Lung (tissue), 11 donors: ENCODE measurements at regions not wholly inside any gene's neighbourhood (a gene's known extent, or its start where the extent isn't known, plus 50 kb on each side); places are given as distances from the start of the nearest gene placed in this dataset.

ENCODE experiments used
- ATAC-seq: fragments of 200-7000 bp; cut with Tn5 transposase; one replicate; pipeline ENCODE4 v1.9.1; 2020; ENCODE audit warnings: moderate number of reproducible peaks; ENCODE audit not compliant: insufficient read depth, low FRiP score
- DNase-seq, 3 donors: peaks; one replicate each; pipeline ENCODE4 v3.0.0-alpha.2; 2013 to 2017
- H3K27ac ChIP-seq, 2 donors: one replicate each; pipeline ENCODE4 v1.5.1; 2013; ENCODE audit warnings: mild to moderate bottlenecking in 2 of 2, moderate library complexity in 2 of 2, control low read depth in 1 of 2, inconsistent platforms in 1 of 2, low read depth in 1 of 2, low read length in 1 of 2
- H3K27me3 ChIP-seq, 3 donors: one replicate each; pipeline ENCODE4 v1.5.1; 2013; ENCODE audit warnings: low read length in 2 of 3; ENCODE audit not compliant: control insufficient read depth in 3 of 3, insufficient read depth in 3 of 3
- H3K36me3 ChIP-seq, 4 donors: one replicate each; pipeline ENCODE4 v1.5.1; 2013; ENCODE audit warnings: low read length in 4 of 4, mild to moderate bottlenecking in 1 of 4, moderate library complexity in 1 of 4; ENCODE audit not compliant: control insufficient read depth in 4 of 4, insufficient read depth in 4 of 4
- H3K4me1 ChIP-seq, 5 donors: one replicate each; pipeline ENCODE4 v1.5.1; 2013; ENCODE audit warnings: low read length in 5 of 5, mild to moderate bottlenecking in 2 of 5, moderate library complexity in 1 of 5; ENCODE audit not compliant: control insufficient read depth in 5 of 5, insufficient read depth in 5 of 5
- H3K4me3 ChIP-seq: one replicate; pipeline ENCODE4 v1.5.1; 2013; ENCODE audit warnings: mild to moderate bottlenecking, control low read depth, moderate library complexity
- H3K9ac ChIP-seq, 2 donors: one replicate each; pipeline ENCODE4 v1.5.1; 2013; ENCODE audit warnings: low read length in 2 of 2, control low read depth in 1 of 2; ENCODE audit not compliant: insufficient read depth in 1 of 2
- H3K9me3 ChIP-seq, 4 donors: one replicate each; pipeline ENCODE4 v1.5.1; 2013; ENCODE audit warnings: low read length in 3 of 4, mild to moderate bottlenecking in 1 of 4, moderate library complexity in 1 of 4; ENCODE audit not compliant: control insufficient read depth in 4 of 4, insufficient read depth in 3 of 4
- WGBS, 2 donors: extraction: QIAGEN DNeasy Blood & Tissue Kit; methylation state at CpG; one replicate each; pipeline ENCODE4 v1.1.7; 2013; 5-methylcytosine and 5-hydroxymethylcytosine counted together
- TF ChIP-seq, protein P1 (sequence below): IDR thresholded peaks from 2 replicates; pipeline ENCODE4 v1.5.1; 2012; ENCODE audit warnings: mild to moderate bottlenecking; ENCODE audit errors: control extremely low read depth, extremely low read depth
- donor health status: control.
- donor health status: control.
- donor health status: Bipolar disorder and iron deficiency.
- donor health status: healthy.
- donor health status: DM: yes; HTN: yes; CAD: no.

DNA sequence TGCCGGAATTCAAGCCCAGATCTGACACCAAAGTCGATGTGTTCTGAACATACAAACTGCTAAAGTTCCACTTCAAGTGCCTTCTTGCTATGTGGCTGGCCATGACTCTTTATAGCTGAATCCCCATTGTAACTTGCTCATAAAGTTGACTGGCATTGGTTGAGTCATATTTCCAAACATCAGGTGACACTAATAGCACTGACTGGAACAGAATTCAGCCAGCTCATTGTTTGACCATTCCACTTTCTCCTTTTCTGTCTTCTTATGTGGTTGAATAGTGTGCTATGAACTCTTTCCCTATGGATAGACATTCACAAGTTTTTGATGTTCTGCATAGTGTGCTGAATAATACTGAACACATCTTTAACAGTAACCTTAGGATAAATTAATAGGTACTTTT lies 266.2 kb upstream of the ZFP64 start:
- Histone ChIP-seq H3K9ac (no peak overlapping the region), H3K9me3 (peaks cover 0 to 6% (median 2%) of the 10 kb centered on the region in 4 donors), H3K27me3 (peaks cover 0 to 2% (median 0%) of the 10 kb centered on the region in 3 donors), H3K36me3 (no peaks in the 10 kb centered on the region), H3K4me3 (no peak overlapping the region), H3K27ac (no peak overlapping the region), H3K4me1 (peaks cover 0 to 5% (median 0%) of the 10 kb centered on the region in 5 donors)
- TF ChIP-seq, protein P1, sequence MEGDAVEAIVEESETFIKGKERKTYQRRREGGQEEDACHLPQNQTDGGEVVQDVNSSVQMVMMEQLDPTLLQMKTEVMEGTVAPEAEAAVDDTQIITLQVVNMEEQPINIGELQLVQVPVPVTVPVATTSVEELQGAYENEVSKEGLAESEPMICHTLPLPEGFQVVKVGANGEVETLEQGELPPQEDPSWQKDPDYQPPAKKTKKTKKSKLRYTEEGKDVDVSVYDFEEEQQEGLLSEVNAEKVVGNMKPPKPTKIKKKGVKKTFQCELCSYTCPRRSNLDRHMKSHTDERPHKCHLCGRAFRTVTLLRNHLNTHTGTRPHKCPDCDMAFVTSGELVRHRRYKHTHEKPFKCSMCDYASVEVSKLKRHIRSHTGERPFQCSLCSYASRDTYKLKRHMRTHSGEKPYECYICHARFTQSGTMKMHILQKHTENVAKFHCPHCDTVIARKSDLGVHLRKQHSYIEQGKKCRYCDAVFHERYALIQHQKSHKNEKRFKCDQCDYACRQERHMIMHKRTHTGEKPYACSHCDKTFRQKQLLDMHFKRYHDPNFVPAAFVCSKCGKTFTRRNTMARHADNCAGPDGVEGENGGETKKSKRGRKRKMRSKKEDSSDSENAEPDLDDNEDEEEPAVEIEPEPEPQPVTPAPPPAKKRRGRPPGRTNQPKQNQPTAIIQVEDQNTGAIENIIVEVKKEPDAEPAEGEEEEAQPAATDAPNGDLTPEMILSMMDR = no peak
- 96% methylated on average over 2 of the region's 2 CpGs for whole genome bisulfite sequencing, 2 donors
- no peak for ATAC-seq
- no peak for DNase-seq

DNA sequence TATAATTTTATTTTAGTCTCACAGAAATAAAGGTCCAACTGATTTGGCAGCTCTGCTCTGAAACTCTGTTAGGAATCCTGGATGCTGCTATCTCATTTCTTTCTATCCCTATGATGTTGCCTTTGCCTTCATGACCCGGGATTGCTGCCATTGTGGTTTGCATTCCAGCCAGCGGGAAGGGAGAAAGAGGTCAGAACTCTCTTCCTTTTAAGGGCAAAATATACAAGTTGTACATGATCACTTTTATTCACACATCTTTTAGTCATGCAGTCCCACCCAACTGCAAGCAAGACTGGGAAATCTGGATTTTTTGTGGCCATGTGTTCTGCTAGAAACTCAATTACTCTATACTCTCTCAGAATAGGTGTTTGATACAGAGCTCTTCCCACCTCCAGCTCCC lies 263.1 kb upstream of the ZFP64 start:
- Histone ChIP-seq H3K4me1 (no peaks in the 10 kb centered on the region), H3K36me3 (no peaks in the 10 kb centered on the region), H3K4me3 (no peak overlapping the region), H3K9me3 (peaks cover 0 to 2% (median under 1%) of the 10 kb centered on the region in 4 donors), H3K9ac (no peak overlapping the region), H3K27ac (no peak overlapping the region), H3K27me3 (no peaks in the 10 kb centered on the region)
- ATAC-seq = no peak
- peak in 2 of 3 donors; percentile 16 to 44 for DNase-seq
- WGBS, 2 donors = 71 to 79% methylated on average over 2 of the region's 2 CpGs
- TF ChIP-seq, protein P1 = no peak

DNA sequence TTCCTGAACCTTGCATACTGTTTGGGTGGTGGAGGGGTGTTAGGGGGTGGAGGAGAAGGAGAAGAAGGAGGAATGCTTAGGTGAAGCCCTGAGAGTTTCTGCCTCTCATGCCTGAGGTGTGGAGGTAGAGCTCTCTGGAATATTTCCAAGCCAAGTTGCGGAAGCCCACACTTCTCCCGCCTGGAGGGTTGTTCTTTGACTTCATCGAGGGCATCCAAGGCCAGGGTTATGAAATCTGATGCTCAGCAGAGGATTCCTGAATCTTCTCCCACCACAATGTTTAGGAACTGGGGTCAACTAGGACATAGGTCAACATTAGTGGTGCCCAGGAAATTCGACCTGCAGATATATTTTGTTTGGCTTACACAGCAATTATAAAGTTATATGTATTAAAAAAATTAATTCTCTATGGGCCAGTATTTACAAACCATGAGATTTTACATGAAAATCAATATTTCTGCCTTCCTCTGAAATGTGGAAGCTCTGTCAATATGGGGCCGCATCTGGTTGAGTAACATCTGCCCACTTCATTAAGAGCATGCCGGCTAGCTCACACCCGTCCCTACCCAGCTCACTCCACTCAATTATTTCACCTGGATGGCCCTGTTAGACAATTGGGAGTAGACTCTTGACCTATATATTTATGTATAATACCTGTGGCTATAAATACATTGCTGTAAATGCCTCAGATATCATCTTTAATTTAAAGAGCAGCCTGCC lies 257.1 kb upstream of the ZFP64 start:
- ATAC-seq (no peak), DNase-seq (no peak)
- no peak overlapping the region for H3K4me3 ChIP-seq
- H3K9ac ChIP-seq = no peak overlapping the region
- no peak overlapping the region for H3K27ac ChIP-seq
- TF ChIP-seq, protein P1 = no peak
- 65 to 76% methylated on average over 7 of the region's 7 CpGs for WGBS, 2 donors
- H3K27me3 ChIP-seq = no peaks in the 10 kb centered on the region
- H3K4me1 ChIP-seq = no peaks in the 10 kb centered on the region
- no peaks in the 10 kb centered on the region for H3K9me3 ChIP-seq
- H3K36me3 ChIP-seq = no peaks in the 10 kb centered on the region

DNA sequence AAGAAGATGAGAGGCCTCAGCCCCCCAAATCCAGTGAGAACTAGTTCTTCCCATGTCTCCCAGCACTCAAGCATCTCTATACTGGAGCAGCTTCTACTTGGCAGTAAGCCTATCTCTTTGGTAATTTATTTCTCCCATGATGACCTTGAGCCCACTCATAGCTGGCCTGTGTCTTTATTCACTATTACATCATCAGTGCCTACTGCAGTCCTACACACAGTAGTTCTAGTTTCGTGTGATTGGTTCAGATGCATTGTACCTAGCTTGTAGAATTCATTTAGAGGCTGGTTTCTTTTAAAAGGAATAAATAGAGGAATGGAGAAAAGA lies 255.6 kb upstream of the ZFP64 start:
- TF ChIP-seq, protein P1 = no peak
- H3K4me1 ChIP-seq = no peaks in the 10 kb centered on the region
- ATAC-seq (no peak), DNase-seq (no peak)
- 80 to 82% methylated on average over 1 of the region's 1 CpG for WGBS, 2 donors
- no peaks in the 10 kb centered on the region for H3K9me3 ChIP-seq
- no peak overlapping the region for H3K9ac ChIP-seq
- no peak overlapping the region for H3K4me3 ChIP-seq
- H3K36me3 ChIP-seq = no peaks in the 10 kb centered on the region
- no peak overlapping the region for H3K27ac ChIP-seq
- no peaks in the 10 kb centered on the region for H3K27me3 ChIP-seq
